DMS53 treated with DMSO at 0.1 percent for 48 hours (cell line): ENCODE measurements at regions not wholly inside any gene's neighbourhood (a gene's known extent, or its start where the extent isn't known, plus 50 kb on each side); places are given as distances from the start of the nearest gene placed in this dataset.

Experiments used
- DNase-seq: peaks from one replicate; lab custom pipeline; 2025; ENCODE audit not compliant: unreplicated experiment; lab: John Stamatoyannopoulos, UW

- DNase-seq = no peak
Measured at GRCh38 chr4:185893500-185893899, 81.5 kb upstream of the SORBS2 start.

- no peak for DNase-seq
Measured at GRCh38 chr4:185894481-185894880, 82.5 kb upstream of the SORBS2 start.

- no peak for DNase-seq
Measured at GRCh38 chr4:185895351-185895750, 83.4 kb upstream of the SORBS2 start.

- DNase-seq = no peak
Measured at GRCh38 chr4:185895866-185896265, 83.9 kb upstream of the SORBS2 start.

- no peak for DNase-seq
Measured at GRCh38 chr4:185896817-185897488, 85.0 kb upstream of the SORBS2 start.

GRCh38 chr4:185898413-185898812, 86.4 kb upstream of the SORBS2 start:
- no peak for DNase-seq

GRCh38 chr4:185899833-185900232, 87.8 kb upstream of the SORBS2 start:
- DNase-seq = no peak

- peak; percentile 24 for DNase-seq
Measured at GRCh38 chr4:185902654-185903053, 90.7 kb upstream of the SORBS2 start.

GRCh38 chr4:185903205-185903604, 91.2 kb upstream of the SORBS2 start:
- no peak for DNase-seq

GRCh38 chr4:185904381-185904780, 92.4 kb upstream of the SORBS2 start:
- DNase-seq = no peak

- DNase-seq = no peak
Measured at GRCh38 chr4:185909972-185910371, 98.0 kb upstream of the SORBS2 start.

GRCh38 chr4:185911556-185912064, 99.6 kb upstream of the SORBS2 start:
- no peak for DNase-seq

- DNase-seq = peak; percentile 15
Measured at GRCh38 chr4:185912779-185913178, 100.8 kb upstream of the SORBS2 start.

GRCh38 chr4:185914583-185915199, 102.7 kb upstream of the SORBS2 start:
- no peak for DNase-seq

- no peak for DNase-seq
Measured at GRCh38 chr4:185915271-185915670, 103.3 kb upstream of the SORBS2 start.

- peak; percentile 1 for DNase-seq
Measured at GRCh38 chr4:185915817-185916216, 103.8 kb upstream of the SORBS2 start.

GRCh38 chr4:185916231-185916630, 104.2 kb upstream of the SORBS2 start:
- DNase-seq = no peak

GRCh38 chr4:185916683-185917082, 104.7 kb upstream of the SORBS2 start:
- DNase-seq = no peak

- DNase-seq = no peak
Measured at GRCh38 chr4:185919107-185919506, 107.1 kb upstream of the SORBS2 start.

GRCh38 chr4:185920171-185920570, 108.2 kb upstream of the SORBS2 start:
- no peak for DNase-seq

GRCh38 chr4:185920691-185921260, 108.8 kb upstream of the SORBS2 start:
- no peak for DNase-seq
